C4-2B (cell line): ENCODE measurements at regions not wholly inside any gene's neighbourhood (a gene's known extent, or its start where the extent isn't known, plus 50 kb on each side); places are given as distances from the start of the nearest gene placed in this dataset.

Experiments
- H3K27ac ChIP-seq: fragments of 450-650 bp; 2 replicates; pipeline ENCODE4 v1.5.1; 2017
- ZFX ChIP-seq: fragments of 450-650 bp; IDR thresholded peaks from 2 replicates; pipeline ENCODE4 v1.6.1; 2017
- TF ChIP-seq, protein P1 (sequence below): fragments of 450-650 bp; conservative IDR thresholded peaks from 2 replicates; pipeline ENCODE4 v1.5.1; 2017; ENCODE audit warnings: mild to moderate bottlenecking

DNA sequence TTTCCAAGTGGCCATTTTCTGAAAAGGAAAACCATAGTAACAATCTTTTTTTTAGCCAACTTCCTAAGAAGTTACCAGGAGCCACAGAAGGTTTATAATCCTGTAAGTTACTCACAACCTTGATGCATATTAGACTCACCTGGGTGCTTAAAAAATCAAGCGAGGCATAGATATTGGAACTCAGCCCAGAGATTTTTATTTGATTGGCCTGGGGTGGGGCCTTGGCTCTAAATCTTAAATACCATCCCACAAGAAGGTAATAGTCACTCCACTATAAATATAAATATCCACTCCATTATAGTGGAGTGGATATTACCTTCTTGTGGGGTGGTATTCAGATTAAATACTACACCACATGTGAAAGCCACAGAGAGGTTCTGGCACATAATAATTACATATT lies 429.6 kb downstream of the RFC3 start:
- H3K27ac ChIP-seq = no peak overlapping the region
- no peak for TF ChIP-seq ZFX
- TF ChIP-seq, protein P1, sequence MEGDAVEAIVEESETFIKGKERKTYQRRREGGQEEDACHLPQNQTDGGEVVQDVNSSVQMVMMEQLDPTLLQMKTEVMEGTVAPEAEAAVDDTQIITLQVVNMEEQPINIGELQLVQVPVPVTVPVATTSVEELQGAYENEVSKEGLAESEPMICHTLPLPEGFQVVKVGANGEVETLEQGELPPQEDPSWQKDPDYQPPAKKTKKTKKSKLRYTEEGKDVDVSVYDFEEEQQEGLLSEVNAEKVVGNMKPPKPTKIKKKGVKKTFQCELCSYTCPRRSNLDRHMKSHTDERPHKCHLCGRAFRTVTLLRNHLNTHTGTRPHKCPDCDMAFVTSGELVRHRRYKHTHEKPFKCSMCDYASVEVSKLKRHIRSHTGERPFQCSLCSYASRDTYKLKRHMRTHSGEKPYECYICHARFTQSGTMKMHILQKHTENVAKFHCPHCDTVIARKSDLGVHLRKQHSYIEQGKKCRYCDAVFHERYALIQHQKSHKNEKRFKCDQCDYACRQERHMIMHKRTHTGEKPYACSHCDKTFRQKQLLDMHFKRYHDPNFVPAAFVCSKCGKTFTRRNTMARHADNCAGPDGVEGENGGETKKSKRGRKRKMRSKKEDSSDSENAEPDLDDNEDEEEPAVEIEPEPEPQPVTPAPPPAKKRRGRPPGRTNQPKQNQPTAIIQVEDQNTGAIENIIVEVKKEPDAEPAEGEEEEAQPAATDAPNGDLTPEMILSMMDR = no peak

DNA sequence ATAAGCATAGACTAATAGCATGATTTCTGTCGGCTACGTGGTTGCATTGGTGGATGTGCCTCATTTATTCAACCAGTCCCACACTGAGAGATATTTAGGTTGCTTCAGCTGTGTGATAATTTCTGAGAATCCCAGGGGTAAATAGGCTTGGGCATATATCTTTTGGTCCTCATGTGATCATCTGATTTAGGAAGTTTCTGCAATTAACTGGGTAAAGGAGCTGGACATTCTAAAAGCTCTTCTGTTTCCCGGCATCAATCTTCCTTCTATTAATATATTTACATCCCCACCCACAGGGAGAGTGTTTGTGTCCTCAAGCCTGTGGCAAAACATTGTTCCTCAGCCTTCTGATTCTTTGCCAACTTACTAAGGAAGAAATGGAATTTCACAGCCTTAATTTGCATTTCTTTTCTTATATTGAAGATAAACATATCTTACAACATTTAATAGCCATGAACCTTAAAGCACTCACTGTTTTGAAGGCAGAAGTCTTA lies 431.6 kb downstream of the RFC3 start:
- TF ChIP-seq, protein P1 = no peak
- no peak for TF ChIP-seq ZFX
- H3K27ac ChIP-seq = no peak overlapping the region

DNA sequence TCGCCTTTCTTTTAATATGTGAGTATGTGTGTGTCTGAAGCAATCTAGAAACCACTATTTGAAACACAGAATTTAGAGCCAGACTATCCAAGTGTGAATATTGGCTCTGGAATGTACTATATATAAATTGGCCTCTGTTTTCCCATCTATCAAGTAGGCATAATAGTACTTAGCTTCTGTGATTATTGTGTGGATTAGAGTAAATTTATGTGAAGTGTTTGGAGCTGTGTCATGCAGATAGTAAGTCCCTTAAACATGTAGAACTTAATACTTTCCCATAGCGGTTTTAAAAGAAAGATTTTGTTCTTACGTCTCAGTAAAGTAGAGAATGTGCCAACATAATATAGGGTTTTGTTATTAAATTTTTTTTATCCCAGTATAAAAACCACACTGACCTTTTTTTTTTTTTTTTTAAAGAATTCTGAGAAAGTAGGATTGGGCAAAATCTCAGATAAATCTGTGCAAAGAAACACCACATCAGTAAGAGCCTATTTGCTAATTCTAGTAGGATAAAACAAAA lies 432.3 kb downstream of the RFC3 start:
- no peak overlapping the region for H3K27ac ChIP-seq
- TF ChIP-seq ZFX = no peak
- TF ChIP-seq, protein P1 = no peak

DNA sequence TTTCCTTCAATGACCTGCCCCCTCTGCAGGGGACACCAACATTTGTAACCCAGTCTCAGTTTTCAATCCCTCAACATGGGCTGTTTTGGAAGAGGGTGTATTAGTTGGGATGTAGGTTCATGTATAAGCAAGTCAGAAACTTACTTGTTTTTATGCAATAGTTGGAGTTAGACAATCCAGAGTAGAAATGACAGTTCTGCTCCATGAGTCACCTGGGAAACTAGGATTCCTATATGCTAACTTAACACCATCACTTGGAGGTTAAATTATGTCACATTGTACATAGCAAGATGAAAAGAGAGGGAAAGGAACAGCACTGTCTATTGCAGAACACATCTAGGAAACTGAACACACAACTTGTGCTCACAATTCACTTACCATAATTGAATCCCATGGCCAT lies 436.4 kb downstream of the RFC3 start:
- TF ChIP-seq ZFX = no peak
- TF ChIP-seq, protein P1 = no peak
- no peak overlapping the region for H3K27ac ChIP-seq

DNA sequence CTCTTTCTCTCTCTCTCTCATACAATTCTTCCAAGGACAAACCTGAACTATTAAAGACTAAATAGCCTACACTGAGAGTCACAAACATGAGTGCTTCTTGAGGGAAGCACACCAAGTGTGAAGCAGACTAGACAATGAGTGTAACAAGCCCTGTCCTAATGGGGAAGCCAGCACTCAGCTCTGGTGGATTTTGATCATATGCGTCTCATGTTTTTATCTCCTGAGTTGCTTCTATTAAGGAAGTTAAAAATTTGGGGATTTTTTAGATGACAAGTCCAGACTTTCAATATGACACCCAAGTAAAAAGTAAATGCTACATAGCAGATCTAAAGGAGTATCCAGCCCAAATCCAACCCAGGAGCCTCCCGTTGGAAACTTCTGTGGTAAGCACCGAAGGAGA lies 437.8 kb downstream of the RFC3 start:
- H3K27ac ChIP-seq = no peak overlapping the region
- TF ChIP-seq, protein P1 = no peak
- no peak for TF ChIP-seq ZFX

DNA sequence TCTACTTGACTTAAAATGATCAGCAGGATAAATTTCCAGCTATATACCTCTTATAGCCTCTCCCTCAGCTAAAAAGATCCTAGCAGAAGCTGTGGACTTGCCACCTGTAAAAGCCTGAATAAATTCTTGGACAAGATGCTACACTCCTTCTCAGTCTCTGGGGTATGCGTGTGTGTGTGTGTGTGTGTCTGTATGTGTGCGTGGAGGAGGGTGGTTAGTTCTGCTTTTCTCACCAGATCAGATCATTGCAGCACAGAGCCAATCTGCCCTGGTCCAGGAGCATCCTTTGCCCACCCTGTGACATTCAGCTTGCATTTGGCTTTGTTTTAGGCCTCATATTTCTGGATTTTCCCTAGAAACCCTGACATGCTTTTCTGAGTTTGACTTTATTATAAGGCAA lies 438.3 kb downstream of the RFC3 start:
- TF ChIP-seq ZFX = no peak
- TF ChIP-seq, protein P1 = no peak
- H3K27ac ChIP-seq = no peak overlapping the region

DNA sequence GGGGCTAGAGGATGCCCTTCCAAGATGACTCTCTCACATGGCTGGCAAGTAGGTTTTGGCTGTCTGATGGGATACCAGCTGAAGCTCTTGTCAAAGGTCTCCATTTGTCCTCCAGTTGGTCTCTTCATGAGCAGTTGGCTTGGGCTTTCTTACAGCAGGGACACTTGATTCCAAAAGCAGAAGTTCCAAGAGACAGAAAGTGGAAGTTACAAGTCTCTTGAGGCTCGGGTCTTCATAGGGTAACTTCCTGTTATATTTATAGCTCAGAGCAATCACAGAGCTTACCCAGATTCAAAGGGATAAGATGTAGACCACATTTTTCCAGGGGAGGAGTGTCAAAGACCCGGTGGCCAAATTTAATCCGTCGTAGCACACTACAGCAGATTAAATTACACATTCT lies 440.0 kb downstream of the RFC3 start:
- no peak overlapping the region for H3K27ac ChIP-seq
- TF ChIP-seq ZFX = no peak
- TF ChIP-seq, protein P1 = no peak
